GM18907 (cell line): ENCODE measurements at regions not wholly inside any gene's neighbourhood (a gene's known extent, or its start where the extent isn't known, plus 50 kb on each side); places are given as distances from the start of the nearest gene placed in this dataset.
"Not testable (repeated sequence)": the region's sequence is repeated elsewhere in the genome, so short reads cannot be mapped to it uniquely, and the experiment has no call there.

ENCODE experiments used
- ATAC-seq: cut with Tn5 transposase; IDR thresholded peaks from one replicate; pipeline ENCODE4 v1.9.1; 2021; ENCODE audit warnings: mild to moderate bottlenecking, moderate library complexity; ENCODE audit not compliant: unreplicated experiment

DNA sequence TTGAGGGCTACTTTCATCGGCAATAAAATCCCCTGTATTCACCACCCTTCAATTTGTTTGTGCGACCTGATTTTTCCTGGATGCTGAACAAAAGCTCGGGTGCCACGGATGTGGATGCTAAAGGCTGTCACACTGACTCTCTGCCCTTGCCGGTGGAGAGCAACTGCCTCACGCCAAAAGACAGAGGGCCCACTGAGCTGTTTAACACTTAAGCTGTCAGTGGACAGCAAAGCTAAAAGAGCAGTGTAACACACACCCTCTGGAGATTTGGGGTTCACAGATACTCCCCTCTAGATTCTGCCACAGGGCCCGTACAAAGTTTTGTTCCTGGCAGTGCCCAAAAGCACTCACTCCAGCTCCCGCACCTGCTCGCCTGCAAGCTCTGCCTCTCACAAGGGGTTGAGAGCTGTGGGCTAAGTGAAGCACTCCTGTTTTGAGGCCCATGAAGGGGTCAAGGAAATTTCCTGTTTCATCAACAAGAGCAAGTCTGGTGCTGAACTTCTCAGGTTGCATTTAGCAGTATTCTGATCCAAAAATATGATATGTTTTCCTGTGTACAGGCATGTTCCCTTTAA is 1571.9 kb downstream of the ADGRL3 start:
- ATAC-seq: no peak

DNA sequence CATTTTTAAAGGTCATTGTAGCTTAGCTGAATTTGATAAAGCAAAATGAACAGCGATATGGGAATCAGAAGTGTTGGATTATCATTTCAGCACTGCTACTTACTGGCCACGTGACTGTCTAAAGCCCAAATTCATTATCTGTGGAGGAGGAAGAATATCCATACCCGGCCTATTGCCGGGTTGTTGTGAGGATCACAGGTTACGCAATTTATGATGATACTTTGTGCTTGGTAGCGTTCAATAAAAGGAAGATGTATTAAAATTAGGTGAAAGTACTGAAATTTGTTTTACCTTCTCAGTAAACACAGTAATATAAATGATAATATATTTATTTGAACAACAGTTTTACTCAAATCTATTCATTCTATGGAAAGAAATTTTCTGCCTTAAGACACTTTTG is 1540.2 kb downstream of the ADGRL3 start:
- ATAC-seq: no peak

DNA sequence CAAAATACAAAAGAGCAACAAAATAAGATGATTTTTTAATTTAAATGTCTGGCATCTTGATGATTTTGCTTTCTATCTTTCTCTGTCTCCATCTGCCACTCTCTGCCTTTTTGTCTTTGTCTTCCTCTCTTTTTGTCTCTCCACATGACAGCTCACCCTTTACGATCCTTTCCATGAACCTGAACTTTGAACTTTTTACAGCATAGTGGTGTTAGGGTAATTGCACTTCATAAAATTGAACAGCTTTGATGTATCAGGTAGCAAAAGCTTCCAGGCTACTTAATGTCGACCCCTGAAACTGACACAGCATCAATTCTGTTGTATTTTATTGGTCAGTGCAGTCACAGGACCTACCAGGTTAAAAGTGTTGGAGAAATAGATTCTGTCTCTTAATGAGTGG is 1517.0 kb downstream of the ADGRL3 start:
- ATAC-seq: no peak

DNA sequence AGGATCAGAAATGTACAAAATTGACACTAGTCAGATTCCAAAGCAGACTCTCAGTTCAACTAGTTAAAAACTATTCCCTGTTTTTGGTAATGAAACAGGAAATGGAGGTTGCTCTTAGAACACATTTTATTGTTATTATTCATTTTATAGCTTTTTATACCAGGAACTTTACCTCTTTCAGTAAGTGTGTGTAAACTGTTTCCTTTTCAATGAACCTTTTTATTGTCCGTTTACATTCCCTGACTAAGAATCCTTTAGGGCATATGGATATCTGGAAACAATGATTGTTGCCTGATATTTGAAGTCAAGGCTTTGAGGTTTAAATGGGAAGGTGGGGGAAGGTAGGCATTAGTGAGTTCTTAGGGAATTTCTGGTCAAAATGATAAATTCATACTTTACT is 1511.4 kb downstream of the ADGRL3 start:
- no peak for ATAC-seq

DNA sequence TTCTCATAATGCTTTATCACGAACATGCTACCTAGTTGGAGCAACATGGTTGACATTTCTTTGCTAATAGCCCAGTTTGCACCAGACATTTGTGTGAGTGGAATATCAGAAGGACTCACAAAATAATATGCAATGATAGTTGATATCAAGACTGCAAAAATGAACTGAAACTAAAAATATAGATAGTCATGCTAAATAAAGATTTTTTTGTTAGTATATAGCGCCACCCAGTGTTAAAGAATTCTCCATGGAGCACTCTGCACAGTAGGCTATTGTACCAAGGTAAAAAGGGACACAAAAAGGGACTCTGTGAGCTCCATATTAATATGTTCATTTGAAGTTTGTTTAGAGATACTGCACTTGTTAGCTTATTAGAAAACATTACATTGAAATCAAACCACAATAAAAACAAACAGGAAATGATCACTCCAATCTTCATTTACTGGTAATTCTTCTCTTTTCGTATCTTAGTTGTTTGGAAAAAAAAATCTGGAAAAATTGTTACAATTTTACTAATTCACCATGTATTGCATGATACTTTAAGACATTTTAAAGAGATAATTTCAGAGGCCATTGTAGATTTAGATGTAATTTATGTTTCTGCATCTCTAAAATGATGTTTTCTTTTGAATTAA is 1509.6 kb downstream of the ADGRL3 start:
- ATAC-seq: no peak

- ATAC-seq: no peak
Observed at GRCh38 chr4:62706423-62706822, 1506.3 kb downstream of the ADGRL3 start.

- no peak for ATAC-seq
Observed at GRCh38 chr4:62683799-62684566, 1483.9 kb downstream of the ADGRL3 start.

DNA sequence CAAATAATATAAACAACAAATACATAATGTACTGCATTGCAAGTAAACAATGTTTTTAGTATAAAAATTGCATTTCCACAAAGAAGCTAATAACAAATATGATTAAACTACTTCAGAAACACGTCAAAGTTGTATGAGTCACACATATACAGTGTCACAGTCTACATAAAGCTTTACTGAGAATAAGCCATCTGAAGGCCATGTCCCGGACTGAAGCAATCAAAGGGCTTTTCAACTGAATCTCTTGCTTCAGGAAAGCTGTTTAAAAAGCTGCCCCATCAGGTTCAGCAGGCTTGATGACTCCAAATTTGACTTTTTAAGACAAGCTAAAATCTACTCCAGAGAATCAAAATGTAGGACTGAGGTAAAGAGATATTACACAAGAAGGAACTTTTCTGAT is 1476.8 kb downstream of the ADGRL3 start:
- no peak for ATAC-seq

DNA sequence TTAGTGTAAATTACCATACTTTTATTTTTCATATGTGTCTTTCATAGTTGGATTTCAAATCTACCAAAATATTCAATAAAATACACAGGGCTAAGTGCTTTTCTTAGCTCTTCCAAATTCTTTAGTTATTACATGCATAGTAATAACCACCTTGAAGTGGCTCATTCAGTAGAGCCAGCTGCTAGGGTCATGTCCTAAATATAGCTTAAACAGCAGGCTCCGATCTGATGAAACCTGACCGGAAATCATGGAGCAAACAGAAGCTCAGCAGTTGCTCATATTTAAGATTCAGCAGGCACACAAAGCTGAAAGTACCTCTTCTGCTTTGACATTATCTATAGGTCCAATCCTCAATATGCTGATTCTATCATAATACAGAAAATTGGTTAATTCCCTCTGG is 1470.4 kb downstream of the ADGRL3 start:
- ATAC-seq: no peak

DNA sequence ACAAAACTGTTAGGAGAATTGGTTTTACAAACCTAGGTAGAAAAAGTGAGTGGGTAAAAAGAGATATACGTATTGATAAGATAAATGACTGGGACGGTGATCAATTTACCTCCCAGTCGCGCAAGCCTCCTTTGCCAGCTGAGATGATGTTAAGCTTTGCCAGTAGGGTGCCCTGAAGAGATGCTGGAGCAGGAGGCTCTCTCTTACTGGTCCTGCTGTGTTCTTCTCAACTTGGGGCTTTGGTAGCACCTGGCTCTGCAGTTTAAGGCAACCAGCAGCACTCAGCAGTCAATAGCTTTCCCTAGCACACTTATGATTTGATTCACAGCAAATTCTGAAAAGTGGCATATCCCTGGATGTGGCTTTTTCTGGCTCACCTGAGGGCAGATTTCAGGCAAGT is 1461.7 kb downstream of the ADGRL3 start:
- ATAC-seq: no peak

GRCh38 chr4:62656006-62656405 is 1455.9 kb downstream of the ADGRL3 start:
- ATAC-seq: no peak

DNA sequence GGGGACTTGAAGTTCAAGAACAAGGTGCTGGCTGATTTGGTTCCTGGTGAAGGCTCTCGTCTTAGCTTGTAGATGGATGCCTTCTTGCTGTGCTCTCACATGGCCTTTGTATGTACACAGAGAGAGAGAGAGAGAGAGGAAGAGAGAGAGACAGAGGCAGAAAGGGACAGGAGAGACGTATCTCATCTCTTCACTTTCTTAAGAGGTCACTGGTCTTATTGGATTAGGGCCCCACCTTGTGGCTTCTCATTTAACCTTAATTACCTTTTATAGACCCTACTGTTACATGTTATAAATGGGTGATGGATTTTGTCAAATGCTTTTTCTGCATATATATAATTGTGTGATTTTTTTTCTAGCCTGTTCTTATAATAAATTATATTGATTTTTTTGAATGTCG is 1444.2 kb downstream of the ADGRL3 start:
- ATAC-seq: no peak

GRCh38 chr4:62640296-62640695 is 1440.2 kb downstream of the ADGRL3 start:
- ATAC-seq: no peak

GRCh38 chr4:62627671-62628070 is 1427.5 kb downstream of the ADGRL3 start:
- ATAC-seq: no peak

DNA sequence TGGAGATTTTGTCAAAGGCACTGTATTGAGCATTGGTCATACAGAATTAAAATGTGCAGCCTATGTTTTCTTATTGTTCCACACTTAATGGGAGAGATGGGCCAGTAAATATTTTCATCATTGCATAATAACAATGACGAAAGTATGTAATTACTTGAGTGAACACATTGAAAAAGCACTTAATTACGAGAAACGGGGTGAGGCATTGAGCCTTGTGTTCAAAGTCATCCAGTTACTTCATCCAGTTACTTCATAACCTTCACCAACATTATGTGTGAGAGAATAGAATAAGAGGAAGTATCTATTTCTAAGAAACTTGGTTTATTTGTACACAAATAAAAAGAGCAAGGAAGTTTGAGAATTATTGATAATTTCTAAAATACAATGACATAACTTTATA is 1427.0 kb downstream of the ADGRL3 start:
- ATAC-seq: no peak

DNA sequence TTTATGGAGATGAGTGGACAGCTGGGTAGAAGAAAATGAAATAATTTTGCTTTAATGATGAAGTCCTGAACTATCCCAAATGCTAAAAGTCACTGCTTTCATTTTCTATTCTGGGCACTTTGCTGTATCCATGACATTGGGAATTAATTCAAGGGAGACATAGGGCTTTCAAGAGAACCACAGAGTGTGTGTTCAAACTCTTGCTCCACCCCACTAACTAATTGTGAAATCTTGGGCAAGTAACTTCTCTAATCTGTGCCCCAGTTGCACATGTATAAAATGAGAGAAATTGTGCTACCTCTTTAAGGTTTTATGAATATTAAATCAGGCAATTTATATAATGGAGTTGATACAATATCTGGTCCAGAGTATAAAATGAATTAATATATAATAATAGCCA is 1422.0 kb downstream of the ADGRL3 start:
- no peak for ATAC-seq

GRCh38 chr4:62619971-62620370 is 1419.8 kb downstream of the ADGRL3 start:
- no peak for ATAC-seq

DNA sequence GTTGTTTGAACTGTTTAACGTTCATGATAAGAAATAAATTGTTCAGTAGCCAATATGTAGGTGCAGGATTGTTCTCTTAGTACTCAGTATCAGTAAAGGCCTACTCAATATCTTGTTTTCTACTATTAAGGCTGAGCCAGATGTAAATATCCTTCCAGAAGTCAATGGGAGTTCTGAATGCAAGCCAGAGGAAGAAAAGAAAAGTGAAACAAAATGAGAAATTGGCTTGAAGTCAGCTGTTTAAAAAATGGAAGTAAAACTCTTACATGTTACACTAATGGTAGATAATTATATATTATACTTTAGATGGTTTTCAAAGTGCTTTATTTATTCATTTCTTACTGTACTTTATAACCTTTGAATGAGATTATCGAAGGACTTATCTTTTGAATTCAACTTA is 1417.9 kb downstream of the ADGRL3 start:
- ATAC-seq: no peak

DNA sequence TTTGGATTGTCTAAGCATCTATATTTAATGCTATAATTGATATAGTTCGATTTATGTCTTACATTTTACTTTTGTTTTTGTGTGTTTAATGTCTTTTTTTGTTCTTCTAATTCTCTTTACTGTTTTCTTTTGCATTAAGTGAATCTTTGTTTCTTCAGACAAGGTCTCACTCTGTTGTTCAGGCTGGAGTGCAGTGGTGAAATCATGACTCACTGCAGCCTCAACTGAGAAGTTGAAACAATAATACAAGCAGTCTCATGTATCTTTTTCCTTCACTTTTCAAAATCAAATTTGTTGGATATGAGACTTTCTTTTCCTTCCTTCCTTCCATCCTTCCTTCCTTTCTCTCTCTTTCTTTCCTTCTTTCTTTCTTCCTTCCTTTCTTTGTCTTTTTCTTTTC is 1401.6 kb downstream of the ADGRL3 start:
- ATAC-seq: no peak

DNA sequence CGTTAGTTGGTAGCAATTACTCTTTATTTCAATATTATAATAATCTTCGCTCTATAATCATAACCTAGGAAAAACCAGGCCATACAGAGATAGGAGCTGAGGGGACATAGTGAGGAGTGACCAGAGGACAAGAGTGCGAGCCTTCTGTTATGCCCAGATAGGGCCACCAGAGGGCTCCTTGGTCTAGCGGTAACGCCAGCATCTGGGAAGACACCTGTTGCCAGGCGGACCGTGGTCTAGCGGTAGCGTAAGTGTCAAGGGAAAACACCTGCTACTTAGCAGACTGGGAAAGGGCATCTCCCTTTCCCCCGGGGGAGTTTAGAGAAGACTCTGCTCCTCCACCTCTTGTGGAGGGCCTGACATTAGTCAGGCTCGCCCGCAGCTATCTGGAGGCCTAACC is 1395.1 kb downstream of the ADGRL3 start:
- ATAC-seq: not testable (repeated sequence)

DNA sequence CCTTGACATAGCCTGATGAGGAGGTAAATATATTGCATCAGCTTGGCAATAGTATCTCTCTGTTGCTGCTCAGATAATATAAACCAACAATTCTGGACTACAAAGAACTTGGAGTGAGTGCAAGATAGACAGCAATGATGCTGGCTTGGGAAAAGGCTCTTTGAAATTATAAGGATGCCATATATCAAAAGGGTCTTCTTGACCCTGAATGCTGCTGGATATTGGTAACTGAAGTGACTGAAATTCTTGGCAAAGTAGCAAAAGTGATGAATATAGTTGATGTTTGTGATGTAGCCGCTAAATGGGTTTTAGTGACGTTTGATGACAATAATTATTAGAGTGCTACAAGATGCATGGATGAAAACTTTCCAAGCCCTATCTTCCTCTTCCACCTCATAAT is 1391.6 kb downstream of the ADGRL3 start:
- no peak for ATAC-seq

- no peak for ATAC-seq
Observed at GRCh38 chr4:62588671-62589070, 1388.5 kb downstream of the ADGRL3 start.
